Prostate gland (tissue), 2 donors: ENCODE measurements at regions not wholly inside any gene's neighbourhood (a gene's known extent, or its start where the extent isn't known, plus 50 kb on each side); places are given as distances from the start of the nearest gene placed in this dataset.

Experiments
- DNase-seq: peaks from one replicate; pipeline ENCODE4 v3.0.0-alpha.2; 2019; ENCODE audit warnings: low spot score
- H3K27ac ChIP-seq, 2 donors: fragments of 200-600 bp; sonication (generic); 2 replicates each; pipeline ENCODE4 v1.5.1; 2017 to 2019
- H3K27me3 ChIP-seq: fragments of 200-600 bp; sonication (generic); replicated peaks from 2 replicates; pipeline ENCODE4 v1.5.1; 2019; ENCODE audit not compliant: insufficient read depth
- H3K36me3 ChIP-seq, 2 donors: fragments of 200-600 bp; sonication (generic); 1 replicate in 1 of 2; 2 replicates in 1 of 2; pipeline versions ENCODE4 v1.5.1 to v1.8.1; 2017 to 2019
- H3K4me1 ChIP-seq: fragments of 200-600 bp; sonication (generic); replicated peaks from 2 replicates; pipeline ENCODE4 v1.5.1; 2019
- H3K4me3 ChIP-seq, 2 donors: fragments of 200-600 bp; sonication (generic); 2 replicates each; pipeline ENCODE4 v1.5.1; 2017 to 2019
- H3K9me3 ChIP-seq: fragments of 200-600 bp; sonication (generic); 2 replicates; pipeline ENCODE4 v1.5.1; 2017
- POLR2A ChIP-seq: fragments of 450-650 bp; IDR thresholded peaks from one replicate; pipeline ENCODE4 v1.6.1; 2016; ENCODE audit warnings: antibody characterized with exemption, mild to moderate bottlenecking
- POLR2AphosphoS5 ChIP-seq: sonication (generic); formaldehyde crosslinking; IDR thresholded peaks from one replicate; pipeline ENCODE4 v1.6.1; 2017; ENCODE audit warnings: antibody characterized with exemption
- WGBS: methylation state at CpG from one replicate; pipeline ENCODE4 v1.1.5; 2018; 5-methylcytosine and 5-hydroxymethylcytosine counted together
- intact Hi-C: fragments of 100-400 bp; cut with DNase I; formaldehyde crosslinking; loops from one replicate; pipeline ENCODE4 v1.14.2; 2022
- TF ChIP-seq, protein P1 (sequence below), 4 experiments: fragments of 200-600 bp in 2 of 4; fragments of 450-650 bp in 2 of 4; sonication (generic) in 2 of 4; IDR thresholded peaks; 1 replicate in 3 of 4; 2 replicates in 1 of 4; pipeline ENCODE4 v1.5.1; 2016 to 2019; ENCODE audit warnings: antibody characterized with exemption in 4 of 4, mild to moderate bottlenecking in 2 of 4, moderate library complexity in 2 of 4

DNA sequence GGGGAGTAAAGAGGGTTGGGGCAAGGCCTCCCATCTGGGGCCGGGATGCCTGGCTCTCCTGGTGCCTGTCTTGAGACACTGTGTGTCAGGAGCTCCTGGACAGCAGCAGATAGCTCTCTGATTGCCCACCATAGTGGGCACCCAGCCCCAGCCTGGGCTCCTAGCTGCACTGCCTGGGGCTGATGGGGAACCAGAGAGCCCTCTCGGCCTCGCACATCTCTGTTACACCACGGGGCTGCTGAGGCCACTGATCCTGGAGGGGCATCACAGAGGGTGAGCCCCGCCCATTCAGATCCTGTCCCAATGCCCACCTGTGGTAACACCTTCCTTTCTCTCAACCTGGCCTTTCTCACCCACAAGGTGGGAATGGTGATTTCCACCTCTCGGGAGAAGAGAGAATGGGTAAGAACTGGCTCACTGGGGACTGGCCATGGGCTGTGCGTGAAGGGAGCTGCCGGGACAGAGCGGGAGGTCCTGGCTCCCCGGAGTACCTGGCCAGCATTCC is 135.9 kb downstream of the URI1 start:
- Histone ChIP-seq H3K27ac (no peak overlapping the region), H3K36me3 (no peaks in the 10 kb centered on the region), H3K27me3 (no peaks in the 10 kb centered on the region), H3K4me1 (no peaks in the 10 kb centered on the region), H3K4me3 (no peak overlapping the region), H3K9me3 (no peaks in the 10 kb centered on the region)
- TF ChIP-seq POLR2AphosphoS5 = no peak
- TF ChIP-seq, protein P1, sequence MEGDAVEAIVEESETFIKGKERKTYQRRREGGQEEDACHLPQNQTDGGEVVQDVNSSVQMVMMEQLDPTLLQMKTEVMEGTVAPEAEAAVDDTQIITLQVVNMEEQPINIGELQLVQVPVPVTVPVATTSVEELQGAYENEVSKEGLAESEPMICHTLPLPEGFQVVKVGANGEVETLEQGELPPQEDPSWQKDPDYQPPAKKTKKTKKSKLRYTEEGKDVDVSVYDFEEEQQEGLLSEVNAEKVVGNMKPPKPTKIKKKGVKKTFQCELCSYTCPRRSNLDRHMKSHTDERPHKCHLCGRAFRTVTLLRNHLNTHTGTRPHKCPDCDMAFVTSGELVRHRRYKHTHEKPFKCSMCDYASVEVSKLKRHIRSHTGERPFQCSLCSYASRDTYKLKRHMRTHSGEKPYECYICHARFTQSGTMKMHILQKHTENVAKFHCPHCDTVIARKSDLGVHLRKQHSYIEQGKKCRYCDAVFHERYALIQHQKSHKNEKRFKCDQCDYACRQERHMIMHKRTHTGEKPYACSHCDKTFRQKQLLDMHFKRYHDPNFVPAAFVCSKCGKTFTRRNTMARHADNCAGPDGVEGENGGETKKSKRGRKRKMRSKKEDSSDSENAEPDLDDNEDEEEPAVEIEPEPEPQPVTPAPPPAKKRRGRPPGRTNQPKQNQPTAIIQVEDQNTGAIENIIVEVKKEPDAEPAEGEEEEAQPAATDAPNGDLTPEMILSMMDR (IDR thresholded peaks at IDR 0.05) = no peak
- no peak for TF ChIP-seq POLR2A
- no peak for DNase-seq
- intact Hi-C loops = no loop called here
- 90% methylated on average over 10 of the region's 10 CpGs for WGBS

DNA sequence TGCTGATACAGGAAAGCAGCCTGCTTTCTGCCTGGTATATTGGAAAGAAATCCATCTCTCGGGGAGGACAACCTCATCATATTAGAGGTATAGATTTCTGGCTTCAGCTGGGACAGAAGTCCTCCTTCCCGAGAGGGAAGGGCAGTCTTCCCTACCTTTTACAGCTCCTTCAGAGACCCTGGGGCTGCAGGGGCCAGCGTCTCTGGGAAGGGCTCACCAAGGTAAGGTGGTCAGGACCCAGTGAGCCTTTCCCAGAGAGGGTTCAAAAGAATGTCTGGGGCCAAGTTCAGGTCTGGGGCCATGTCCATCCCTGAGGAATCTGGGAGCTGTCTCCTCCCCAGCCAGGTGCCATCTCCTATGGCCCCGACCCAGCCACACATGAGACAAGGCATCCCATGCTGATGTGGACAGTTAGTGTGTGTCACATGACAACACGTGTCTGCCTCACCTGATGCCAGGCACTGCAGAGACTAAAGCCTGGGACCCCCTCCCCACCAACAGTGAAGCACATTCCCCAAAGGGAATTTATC is 136.4 kb downstream of the URI1 start:
- TF ChIP-seq POLR2AphosphoS5 = no peak
- TF ChIP-seq, protein P1 (IDR thresholded peaks at IDR 0.05) = no peak
- no peak for TF ChIP-seq POLR2A
- Histone ChIP-seq H3K27ac (no peak overlapping the region), H3K27me3 (no peaks in the 10 kb centered on the region), H3K4me1 (no peaks in the 10 kb centered on the region), H3K4me3 (no peak overlapping the region), H3K9me3 (no peaks in the 10 kb centered on the region), H3K36me3 (no peaks in the 10 kb centered on the region)
- intact Hi-C loops = no loop called here
- no peak for DNase-seq
- 76% methylated on average over 5 of the region's 5 CpGs for WGBS

DNA sequence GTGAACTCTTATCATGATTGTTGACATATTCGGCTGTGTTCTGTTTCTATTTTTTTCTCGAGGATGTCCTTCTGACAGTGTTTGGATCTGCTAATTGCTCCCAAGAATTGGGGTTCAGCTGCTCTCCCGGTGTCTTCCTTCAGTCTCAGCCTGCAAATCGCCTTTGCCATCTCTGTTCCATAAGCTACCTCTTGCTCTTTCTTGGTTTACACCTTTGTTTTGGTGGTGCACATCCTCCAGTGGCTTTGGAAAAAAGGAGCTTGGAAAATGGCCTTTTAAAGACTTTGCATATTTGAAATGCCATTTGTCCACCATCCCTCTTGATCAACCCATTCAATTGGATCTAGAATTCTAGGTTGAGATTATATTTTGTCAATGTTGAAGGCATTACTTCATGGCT is 137.2 kb downstream of the URI1 start:
- no peaks in the 10 kb centered on the region for H3K27me3 ChIP-seq
- H3K4me1 ChIP-seq = no peaks in the 10 kb centered on the region
- no peaks in the 10 kb centered on the region for H3K36me3 ChIP-seq
- no peak overlapping the region for H3K4me3 ChIP-seq
- WGBS = 97% methylated on average over 4 of the region's 4 CpGs
- intact Hi-C loops = no loop called here
- no peak overlapping the region for H3K27ac ChIP-seq
- TF ChIP-seq POLR2A (no peak), POLR2AphosphoS5 (no peak)
- TF ChIP-seq, protein P1 (IDR thresholded peaks at IDR 0.05) = no peak
- no peak for DNase-seq
- no peaks in the 10 kb centered on the region for H3K9me3 ChIP-seq

DNA sequence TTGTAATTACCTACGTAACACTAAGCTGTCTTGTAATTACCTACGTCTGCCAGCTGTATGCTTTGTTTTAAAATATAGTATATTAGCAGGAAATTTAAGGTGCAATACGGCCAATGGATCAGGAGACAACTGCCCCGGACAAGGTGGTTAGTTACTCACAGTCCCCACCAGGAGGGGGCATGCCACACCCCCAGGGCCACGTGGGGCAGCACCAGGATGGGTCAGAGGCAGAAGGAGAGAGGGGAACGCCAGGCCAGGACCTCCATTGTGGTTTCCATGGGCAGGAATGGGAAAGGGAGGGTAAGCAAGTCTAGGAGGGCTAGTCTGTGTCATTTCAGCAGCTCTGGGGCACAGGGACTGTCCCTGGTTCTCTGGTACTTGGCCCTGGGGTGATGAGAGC is 140.1 kb downstream of the URI1 start:
- intact Hi-C loops = no loop called here
- no peaks in the 10 kb centered on the region for H3K27me3 ChIP-seq
- TF ChIP-seq, protein P1 (IDR thresholded peaks at IDR 0.05) = no peak
- no peak for TF ChIP-seq POLR2A
- no peak for DNase-seq
- H3K27ac ChIP-seq = no peak overlapping the region
- no peaks in the 10 kb centered on the region for H3K9me3 ChIP-seq
- no peak overlapping the region for H3K4me3 ChIP-seq
- 89% methylated on average over 6 of the region's 6 CpGs for WGBS
- H3K4me1 ChIP-seq = no peaks in the 10 kb centered on the region
- no peaks in the 10 kb centered on the region for H3K36me3 ChIP-seq

DNA sequence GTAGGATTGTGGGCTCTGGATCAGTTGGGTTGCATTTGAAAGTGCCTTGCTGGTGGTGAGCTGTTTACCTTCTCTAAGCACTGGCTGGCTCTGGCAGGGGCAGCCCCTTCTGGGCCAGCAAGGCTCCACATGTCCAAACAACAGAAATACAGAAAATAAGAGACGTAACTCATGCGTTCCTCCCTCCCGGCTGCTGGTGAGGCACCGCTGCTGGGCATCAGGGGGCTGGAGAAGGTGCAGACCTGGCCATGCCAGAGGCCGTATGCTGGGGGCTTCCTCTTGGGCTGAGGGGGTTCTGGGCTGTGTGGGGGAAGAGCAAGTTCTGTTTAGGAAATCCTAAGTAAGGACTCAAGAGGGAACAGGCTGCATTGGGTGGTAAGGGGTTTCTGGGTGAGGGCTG is 140.6 kb downstream of the URI1 start:
- no peak overlapping the region for H3K4me3 ChIP-seq
- H3K4me1 ChIP-seq = no peaks in the 10 kb centered on the region
- H3K27ac ChIP-seq = no peak overlapping the region
- no peak for DNase-seq
- 66% methylated on average over 5 of the region's 5 CpGs for WGBS
- no peaks in the 10 kb centered on the region for H3K36me3 ChIP-seq
- intact Hi-C loops = no loop called here
- TF ChIP-seq, protein P1 (IDR thresholded peaks at IDR 0.05) = no peak
- TF ChIP-seq POLR2AphosphoS5 (no peak), POLR2A (no peak)
- no peaks in the 10 kb centered on the region for H3K27me3 ChIP-seq
- H3K9me3 ChIP-seq = no peaks in the 10 kb centered on the region
